Upper lobe of left lung (tissue), 4 donors: ENCODE measurements at regions not wholly inside any gene's neighbourhood (a gene's known extent, or its start where the extent isn't known, plus 50 kb on each side); places are given as distances from the start of the nearest gene placed in this dataset.

Experiments
- POLR2AphosphoS5 ChIP-seq, 2 donors: sonication (generic); formaldehyde crosslinking; IDR thresholded peaks; one replicate each; pipeline ENCODE4 v1.5.1; 2017; ENCODE audit warnings: antibody characterized with exemption in 2 of 2
- TF ChIP-seq, protein P1 (sequence below), 6 experiments: fragments of 450-650 bp in 4 of 6; fragments of 200-600 bp in 2 of 6; sonication (generic) in 2 of 6; IDR thresholded peaks; one replicate each; pipeline ENCODE4 v1.5.1; 2016 to 2019; ENCODE audit warnings: antibody characterized with exemption in 6 of 6

GRCh38 chr1:185532856-185533255 lies 201.3 kb upstream of the HMCN1 start:
- TF ChIP-seq, protein P1, sequence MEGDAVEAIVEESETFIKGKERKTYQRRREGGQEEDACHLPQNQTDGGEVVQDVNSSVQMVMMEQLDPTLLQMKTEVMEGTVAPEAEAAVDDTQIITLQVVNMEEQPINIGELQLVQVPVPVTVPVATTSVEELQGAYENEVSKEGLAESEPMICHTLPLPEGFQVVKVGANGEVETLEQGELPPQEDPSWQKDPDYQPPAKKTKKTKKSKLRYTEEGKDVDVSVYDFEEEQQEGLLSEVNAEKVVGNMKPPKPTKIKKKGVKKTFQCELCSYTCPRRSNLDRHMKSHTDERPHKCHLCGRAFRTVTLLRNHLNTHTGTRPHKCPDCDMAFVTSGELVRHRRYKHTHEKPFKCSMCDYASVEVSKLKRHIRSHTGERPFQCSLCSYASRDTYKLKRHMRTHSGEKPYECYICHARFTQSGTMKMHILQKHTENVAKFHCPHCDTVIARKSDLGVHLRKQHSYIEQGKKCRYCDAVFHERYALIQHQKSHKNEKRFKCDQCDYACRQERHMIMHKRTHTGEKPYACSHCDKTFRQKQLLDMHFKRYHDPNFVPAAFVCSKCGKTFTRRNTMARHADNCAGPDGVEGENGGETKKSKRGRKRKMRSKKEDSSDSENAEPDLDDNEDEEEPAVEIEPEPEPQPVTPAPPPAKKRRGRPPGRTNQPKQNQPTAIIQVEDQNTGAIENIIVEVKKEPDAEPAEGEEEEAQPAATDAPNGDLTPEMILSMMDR (IDR thresholded peaks at IDR 0.05), result no peak
- no peak for TF ChIP-seq POLR2AphosphoS5 (IDR thresholded peaks at IDR 0.05)
